Testis (tissue), 2 donors: ENCODE measurements at regions not wholly inside any gene's neighbourhood (a gene's known extent, or its start where the extent isn't known, plus 50 kb on each side); places are given as distances from the start of the nearest gene placed in this dataset.

Source experiments
- DNase-seq: peaks from one replicate; pipeline ENCODE4 v3.0.0-alpha.2; 2019
- H3K27ac ChIP-seq, 2 donors: fragments of 200-600 bp; sonication (generic); one replicate each; pipeline ENCODE4 v1.5.1; 2019
- H3K27me3 ChIP-seq: fragments of 200-600 bp; sonication (generic); one replicate; pipeline ENCODE4 v1.5.1; 2019
- H3K36me3 ChIP-seq: fragments of 200-600 bp; sonication (generic); one replicate; pipeline ENCODE4 v1.5.1; 2017; ENCODE audit warnings: low read depth; ENCODE audit errors: missing control alignments
- H3K4me1 ChIP-seq: fragments of 200-600 bp; sonication (generic); one replicate; pipeline ENCODE4 v1.5.1; 2019
- H3K4me3 ChIP-seq, 2 donors: fragments of 200-600 bp; sonication (generic); one replicate each; pipeline ENCODE4 v1.5.1; 2017 to 2019
- H3K9me3 ChIP-seq: fragments of 200-600 bp; sonication (generic); one replicate; pipeline ENCODE4 v1.5.1; 2017
- POLR2A ChIP-seq: fragments of 450-650 bp; IDR thresholded peaks from one replicate; pipeline ENCODE4 v1.6.1; 2017; ENCODE audit warnings: antibody characterized with exemption, mild to moderate bottlenecking, moderate library complexity
- WGBS, 2 donors: methylation state at CpG; one replicate each; pipeline ENCODE4 v1.1.5; 2018; 5-methylcytosine and 5-hydroxymethylcytosine counted together
- intact Hi-C: fragments of 100-400 bp; cut with DNase I; formaldehyde crosslinking; loops from one replicate; pipeline ENCODE4 v1.15.1; 2023; ENCODE audit warnings: low total_unique reads
- TF ChIP-seq, protein P1 (sequence below), 3 experiments: fragments of 450-650 bp in 2 of 3; fragments of 200-600 bp in 1 of 3; sonication (generic) in 1 of 3; IDR thresholded peaks; one replicate each; pipeline ENCODE4 v1.5.1; 2016 to 2019; ENCODE audit warnings: antibody characterized with exemption in 3 of 3, mild to moderate bottlenecking in 2 of 3, moderate library complexity in 1 of 3

DNA sequence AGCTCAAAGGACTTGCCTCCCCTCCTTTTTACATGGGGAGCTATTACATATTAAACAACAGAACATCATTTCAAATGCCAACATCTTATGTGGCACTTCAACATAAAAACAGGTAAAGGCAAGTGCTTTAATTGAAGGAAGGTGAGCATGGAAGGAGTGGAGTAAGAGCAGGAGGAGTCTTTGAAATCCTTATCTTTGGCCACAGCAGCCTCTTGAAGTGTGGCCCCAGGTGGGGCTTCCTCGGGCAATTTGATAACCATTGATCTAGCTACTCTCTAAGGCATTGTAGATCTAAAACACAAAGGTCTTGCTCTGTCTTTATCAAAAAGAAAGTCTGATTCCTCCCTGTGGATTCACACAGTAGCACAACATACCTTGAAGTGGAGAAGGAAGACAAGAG, 70.9 kb upstream of the PPP2R5A start:
- no peak for DNase-seq
- no peak overlapping the region for H3K27ac ChIP-seq
- H3K4me3 ChIP-seq: no peak overlapping the region
- H3K27me3 ChIP-seq: no peaks in the 10 kb centered on the region
- no peaks in the 10 kb centered on the region for H3K9me3 ChIP-seq
- H3K36me3 ChIP-seq: no peaks in the 10 kb centered on the region
- intact Hi-C loops: no loop called here
- TF ChIP-seq, protein P1, sequence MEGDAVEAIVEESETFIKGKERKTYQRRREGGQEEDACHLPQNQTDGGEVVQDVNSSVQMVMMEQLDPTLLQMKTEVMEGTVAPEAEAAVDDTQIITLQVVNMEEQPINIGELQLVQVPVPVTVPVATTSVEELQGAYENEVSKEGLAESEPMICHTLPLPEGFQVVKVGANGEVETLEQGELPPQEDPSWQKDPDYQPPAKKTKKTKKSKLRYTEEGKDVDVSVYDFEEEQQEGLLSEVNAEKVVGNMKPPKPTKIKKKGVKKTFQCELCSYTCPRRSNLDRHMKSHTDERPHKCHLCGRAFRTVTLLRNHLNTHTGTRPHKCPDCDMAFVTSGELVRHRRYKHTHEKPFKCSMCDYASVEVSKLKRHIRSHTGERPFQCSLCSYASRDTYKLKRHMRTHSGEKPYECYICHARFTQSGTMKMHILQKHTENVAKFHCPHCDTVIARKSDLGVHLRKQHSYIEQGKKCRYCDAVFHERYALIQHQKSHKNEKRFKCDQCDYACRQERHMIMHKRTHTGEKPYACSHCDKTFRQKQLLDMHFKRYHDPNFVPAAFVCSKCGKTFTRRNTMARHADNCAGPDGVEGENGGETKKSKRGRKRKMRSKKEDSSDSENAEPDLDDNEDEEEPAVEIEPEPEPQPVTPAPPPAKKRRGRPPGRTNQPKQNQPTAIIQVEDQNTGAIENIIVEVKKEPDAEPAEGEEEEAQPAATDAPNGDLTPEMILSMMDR (IDR thresholded peaks at IDR 0.05): no peak
- TF ChIP-seq POLR2A: no peak
- 6 to 58% methylated on average over 1 of the region's 1 CpG for WGBS, 2 donors
- H3K4me1 ChIP-seq: no peaks in the 10 kb centered on the region

DNA sequence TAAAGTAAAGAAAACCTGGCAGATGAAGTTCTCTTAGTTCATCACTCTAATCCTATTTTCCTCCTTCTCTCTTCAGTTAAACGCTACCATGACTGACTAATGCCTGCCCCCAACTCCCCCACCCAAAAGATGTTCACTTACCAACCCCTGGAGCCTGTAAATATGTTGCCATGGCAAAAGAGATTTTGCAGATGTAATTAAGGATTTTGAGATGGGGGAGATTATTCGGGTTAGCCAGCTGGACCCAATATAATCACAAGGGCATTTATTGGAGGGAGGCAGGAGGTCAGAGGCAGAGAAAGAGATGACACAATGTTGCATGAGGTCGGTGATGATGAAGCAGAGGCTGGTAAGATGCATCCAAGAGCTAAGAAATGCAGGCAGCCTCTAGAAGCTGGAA, 69.3 kb upstream of the PPP2R5A start:
- no peak overlapping the region for H3K4me3 ChIP-seq
- no peaks in the 10 kb centered on the region for H3K4me1 ChIP-seq
- 89 to 93% methylated on average over 3 of the region's 3 CpGs for WGBS, 2 donors
- intact Hi-C loops: no loop called here
- H3K9me3 ChIP-seq: no peaks in the 10 kb centered on the region
- DNase-seq: no peak
- H3K36me3 ChIP-seq: no peaks in the 10 kb centered on the region
- TF ChIP-seq, protein P1 (IDR thresholded peaks at IDR 0.05): no peak
- TF ChIP-seq POLR2A: no peak
- H3K27me3 ChIP-seq: no peaks in the 10 kb centered on the region
- no peak overlapping the region for H3K27ac ChIP-seq

DNA sequence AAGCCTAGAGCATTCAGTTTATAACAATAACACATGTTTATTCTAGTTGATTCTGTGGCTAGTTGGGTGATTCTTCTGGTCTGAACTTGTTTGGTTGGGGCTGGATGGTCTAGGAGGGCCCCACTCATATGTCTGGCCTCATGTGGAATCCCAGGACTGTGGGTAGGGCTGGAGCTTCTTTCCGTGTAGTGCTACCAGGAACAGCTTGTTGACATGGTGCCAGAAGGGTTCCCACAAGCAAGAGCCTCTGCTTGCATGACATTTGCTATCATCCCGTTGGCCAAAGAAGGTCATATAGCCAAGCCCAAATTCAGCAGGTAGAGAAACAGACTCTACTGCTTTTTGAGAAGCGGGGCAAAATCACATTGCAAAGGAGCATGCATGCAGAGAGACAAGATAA, 67.6 kb upstream of the PPP2R5A start:
- 88 to 90% methylated on average over 3 of the region's 3 CpGs for WGBS, 2 donors
- H3K9me3 ChIP-seq: no peaks in the 10 kb centered on the region
- H3K4me1 ChIP-seq: no peaks in the 10 kb centered on the region
- H3K27me3 ChIP-seq: no peaks in the 10 kb centered on the region
- H3K36me3 ChIP-seq: no peaks in the 10 kb centered on the region
- TF ChIP-seq, protein P1 (IDR thresholded peaks at IDR 0.05): no peak
- TF ChIP-seq POLR2A: no peak
- no peak for DNase-seq
- no peak overlapping the region for H3K4me3 ChIP-seq
- H3K27ac ChIP-seq: no peak overlapping the region
- intact Hi-C loops: no loop called here

DNA sequence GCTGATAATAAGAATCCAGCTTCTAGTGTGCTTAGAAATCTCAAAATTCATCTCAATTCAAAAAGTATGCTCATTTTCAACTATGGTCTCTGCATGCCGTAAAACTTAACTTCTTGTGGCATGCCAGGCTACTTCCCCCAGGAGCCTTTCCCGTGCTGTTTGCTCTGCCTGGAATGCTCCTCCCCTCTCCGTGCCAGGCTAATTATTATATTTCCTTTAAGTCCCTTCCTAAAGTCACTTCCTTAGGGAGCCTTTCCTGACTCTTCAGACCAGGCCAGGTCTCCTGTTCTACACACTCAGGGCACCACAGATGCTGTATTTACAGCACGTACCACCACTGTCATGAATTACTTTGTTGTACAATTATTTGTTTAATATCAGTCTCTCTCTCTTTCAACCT, 67.1 kb upstream of the PPP2R5A start:
- Histone ChIP-seq H3K36me3 (no peaks in the 10 kb centered on the region), H3K4me1 (no peaks in the 10 kb centered on the region), H3K27ac (no peak overlapping the region), H3K9me3 (no peaks in the 10 kb centered on the region), H3K4me3 (no peak overlapping the region), H3K27me3 (no peaks in the 10 kb centered on the region)
- no peak for TF ChIP-seq POLR2A
- TF ChIP-seq, protein P1 (IDR thresholded peaks at IDR 0.05): no peak
- 76 to 91% methylated on average over 4 of the region's 4 CpGs for WGBS, 2 donors
- DNase-seq: no peak
- intact Hi-C loops: no loop called here

DNA sequence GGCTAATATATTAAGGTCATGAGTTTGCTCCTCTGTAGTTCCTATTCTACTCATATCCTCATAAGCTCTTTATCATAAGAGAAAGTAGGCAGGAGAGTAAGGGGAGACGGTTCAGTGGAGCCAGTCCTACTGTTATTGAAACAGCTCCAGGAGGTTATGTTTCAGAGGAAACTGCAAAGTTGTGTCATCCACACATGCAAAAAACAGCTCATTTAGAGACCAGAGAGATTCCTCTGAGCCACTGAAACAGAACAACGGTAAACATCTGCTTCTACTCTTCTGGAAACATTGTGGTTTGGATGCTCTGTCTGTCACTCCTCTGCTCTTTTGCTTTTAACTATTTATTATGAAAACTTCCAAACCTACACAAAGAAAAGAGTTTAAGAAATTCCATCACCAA, 66.3 kb upstream of the PPP2R5A start:
- no peak for DNase-seq
- Histone ChIP-seq H3K4me1 (no peaks in the 10 kb centered on the region), H3K27ac (no peak overlapping the region), H3K4me3 (no peak overlapping the region), H3K9me3 (no peaks in the 10 kb centered on the region), H3K36me3 (no peaks in the 10 kb centered on the region), H3K27me3 (no peaks in the 10 kb centered on the region)
- TF ChIP-seq, protein P1 (IDR thresholded peaks at IDR 0.05): no peak
- TF ChIP-seq POLR2A: no peak
- 47 to 52% methylated on average over 2 of the region's 2 CpGs for WGBS, 2 donors
- intact Hi-C loops: no loop called here
